ENCODE measurements at regions not wholly inside any gene's neighbourhood (a gene's known extent, or its start where the extent isn't known, plus 50 kb on each side); places are given as distances from the start of the nearest gene placed in this dataset.

DNA sequence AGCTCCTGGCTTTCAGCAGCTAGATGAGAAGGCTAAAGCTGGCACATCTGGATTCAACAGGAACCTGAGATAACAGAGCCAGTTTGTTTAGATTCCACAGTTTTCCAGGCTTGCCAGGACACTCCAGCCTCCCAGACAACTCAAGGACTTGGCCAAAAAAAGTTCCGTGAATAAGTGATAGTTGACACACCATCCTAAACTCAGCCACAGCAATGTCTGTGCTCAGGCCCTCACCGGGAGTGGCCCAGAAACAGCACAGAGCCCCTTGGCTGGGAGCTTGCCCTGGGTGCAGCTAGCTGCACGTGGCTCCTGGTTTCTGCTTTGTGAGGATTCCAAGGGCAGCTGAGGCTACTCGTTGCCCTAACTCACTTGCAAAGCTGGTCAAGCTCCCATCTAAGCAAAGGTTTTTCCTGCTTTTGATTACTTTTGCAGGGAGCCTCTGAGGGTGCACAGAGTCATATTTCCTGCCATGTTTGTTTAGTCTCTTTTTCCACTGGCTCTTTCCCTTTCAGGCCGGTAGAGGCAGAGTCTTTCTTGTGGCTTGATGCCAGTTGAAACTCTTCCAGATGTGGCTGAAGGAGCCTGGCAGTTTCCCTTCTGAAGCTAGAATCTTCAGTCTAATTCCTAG, 118.3 kb upstream of the ECI2 start:
- no peaks in the 10 kb centered on the region for H3K9me1 ChIP-seq (ENCODE audit: control insufficient read depth, insufficient read depth, low read length)
- 5% methylated on average over 5 of the region's 5 CpGs for WGBS (ENCODE audit: insufficient coverage, low coverage, missing lambda C conversion rate)
- peaks cover 5% of the 10 kb centered on the region; the same call in 1 of the 2 replicates for H4K20me1 ChIP-seq (replicated peaks; ENCODE audit: control insufficient read depth, insufficient read depth, low read length)
- BruUV-seq (replicated peaks), result no TSS peak
- H3K4me3 ChIP-seq, result no peak overlapping the region
- no peak overlapping the region for H3K27ac ChIP-seq (ENCODE audit: extremely low read depth, low read depth, low read length)
- H2AFZ ChIP-seq (ENCODE audit: low read depth, low read length), result no peak overlapping the region
- ChIA-PET POLR2A (interaction anchor here (0.6 kb wide), 1 partner anchor 359 kb away, joined by 4 read pairs; no protein-coding TSS in a partner anchor), CTCF (ENCODE audit: low intra/inter-chr PET ratio) (no interaction called here)
- ATAC-seq (peak; percentile 74; the same call in 2 of the 3 replicates), DNase-seq (ENCODE audit: extremely low read depth in 1 of 4, low spot score in 3 of 4) (peak in 1 of 4 experiments; percentile 24), FAIRE-seq (no peak)
- H3K4me2 ChIP-seq (ENCODE audit: insufficient read depth, low read length), result no peak overlapping the region
- H3K27me3 ChIP-seq (ENCODE audit: control insufficient read depth in 2 of 2, insufficient read depth in 2 of 2, low read length in 2 of 2), result peaks cover 4 to 25% of the 10 kb centered on the region in 2 experiments; a peak in 3 of 5 replicates
- intact Hi-C loops (cut with micrococcal nuclease), result no loop called here
- H3K36me3 ChIP-seq (ENCODE audit: control insufficient read depth, insufficient read depth, low read length), result no peaks in the 10 kb centered on the region
- peaks cover 5 to 11% of the 10 kb centered on the region in 2 experiments; a peak in 3 of 5 replicates for H3K4me1 ChIP-seq (replicated peaks in 1 of 2; ENCODE audit: control insufficient read depth in 2 of 2, insufficient read depth in 2 of 2, low read length in 2 of 2)
- in situ Hi-C loops (cut with MboI), result no loop called here
- H3K9me3 ChIP-seq (replicated peaks; ENCODE audit: control insufficient read depth, insufficient read depth, low read depth, low read length), result no peaks in the 10 kb centered on the region
- H3K9ac ChIP-seq (ENCODE audit: insufficient read depth in 1 of 2, low read depth in 2 of 2, low read length in 2 of 2), result no peak overlapping the region
- H3K79me2 ChIP-seq (ENCODE audit: control insufficient read depth, insufficient read depth, low read length), result no peaks in the 10 kb centered on the region
- TF ChIP-seq, protein P1, sequence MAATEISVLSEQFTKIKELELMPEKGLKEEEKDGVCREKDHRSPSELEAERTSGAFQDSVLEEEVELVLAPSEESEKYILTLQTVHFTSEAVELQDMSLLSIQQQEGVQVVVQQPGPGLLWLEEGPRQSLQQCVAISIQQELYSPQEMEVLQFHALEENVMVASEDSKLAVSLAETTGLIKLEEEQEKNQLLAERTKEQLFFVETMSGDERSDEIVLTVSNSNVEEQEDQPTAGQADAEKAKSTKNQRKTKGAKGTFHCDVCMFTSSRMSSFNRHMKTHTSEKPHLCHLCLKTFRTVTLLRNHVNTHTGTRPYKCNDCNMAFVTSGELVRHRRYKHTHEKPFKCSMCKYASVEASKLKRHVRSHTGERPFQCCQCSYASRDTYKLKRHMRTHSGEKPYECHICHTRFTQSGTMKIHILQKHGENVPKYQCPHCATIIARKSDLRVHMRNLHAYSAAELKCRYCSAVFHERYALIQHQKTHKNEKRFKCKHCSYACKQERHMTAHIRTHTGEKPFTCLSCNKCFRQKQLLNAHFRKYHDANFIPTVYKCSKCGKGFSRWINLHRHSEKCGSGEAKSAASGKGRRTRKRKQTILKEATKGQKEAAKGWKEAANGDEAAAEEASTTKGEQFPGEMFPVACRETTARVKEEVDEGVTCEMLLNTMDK (IDR thresholded peaks at IDR 0.05; ENCODE audit: borderline replicate concordance, insufficient read depth, low read depth, low read length, poor library complexity, severe bottlenecking), result peak; percentile 27
- TF ChIP-seq MEF2D (tag; conservative IDR thresholded peaks at IDR 0.05; ENCODE audit: low read depth) (no peak), E2F3 (CRISPR knock-in tag; IDR thresholded peaks at IDR 0.05) (no peak), PRMT5 (CRISPR knock-in tag; IDR thresholded peaks at IDR 0.05) (no peak), FOXP1 (CRISPR knock-in tag; IDR thresholded peaks at IDR 0.05) (no peak), NR1H2 (CRISPR knock-in tag; IDR thresholded peaks at IDR 0.05) (no peak), HDAC3 (IDR thresholded peaks at IDR 0.05; ENCODE audit: borderline replicate concordance, partially characterized antibody) (no peak), MYC (IDR thresholded peaks at IDR 0.05; ENCODE audit: low read depth, low read length) (no peak), MYC (CRISPR knock-in tag; IDR thresholded peaks at IDR 0.05; ENCODE audit: borderline replicate concordance, low read depth) (no peak), RAD21 (CRISPR knock-in tag; conservative IDR thresholded peaks at IDR 0.05 in 1 of 2, IDR thresholded peaks at IDR 0.05 in 1 of 2) (0 out of 4 replicates have a peak, but pooled peaks of 1 of the 2 experiments have one; percentile 5), SMAD1 (IDR thresholded peaks at IDR 0.05; ENCODE audit: low read depth, low read length, partially characterized antibody) (peak; percentile 66), NFIC (IDR thresholded peaks at IDR 0.05) (peak; percentile 91), OTX1 (CRISPR knock-in tag; IDR thresholded peaks at IDR 0.05) (no peak), FOXA3 (CRISPR knock-in tag; conservative IDR thresholded peaks at IDR 0.05 in 1 of 2, IDR thresholded peaks at IDR 0.05 in 1 of 2) (peak in 1 of 2 experiments; percentile 39; a peak in 1 of 4 replicates), CBFA2T2 (conservative IDR thresholded peaks at IDR 0.05) (no peak)
- TF ChIP-seq, protein P2, sequence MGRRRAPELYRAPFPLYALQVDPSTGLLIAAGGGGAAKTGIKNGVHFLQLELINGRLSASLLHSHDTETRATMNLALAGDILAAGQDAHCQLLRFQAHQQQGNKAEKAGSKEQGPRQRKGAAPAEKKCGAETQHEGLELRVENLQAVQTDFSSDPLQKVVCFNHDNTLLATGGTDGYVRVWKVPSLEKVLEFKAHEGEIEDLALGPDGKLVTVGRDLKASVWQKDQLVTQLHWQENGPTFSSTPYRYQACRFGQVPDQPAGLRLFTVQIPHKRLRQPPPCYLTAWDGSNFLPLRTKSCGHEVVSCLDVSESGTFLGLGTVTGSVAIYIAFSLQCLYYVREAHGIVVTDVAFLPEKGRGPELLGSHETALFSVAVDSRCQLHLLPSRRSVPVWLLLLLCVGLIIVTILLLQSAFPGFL (CRISPR knock-in tag; IDR thresholded peaks at IDR 0.05), result no peak
- TF ChIP-seq, protein P3, sequence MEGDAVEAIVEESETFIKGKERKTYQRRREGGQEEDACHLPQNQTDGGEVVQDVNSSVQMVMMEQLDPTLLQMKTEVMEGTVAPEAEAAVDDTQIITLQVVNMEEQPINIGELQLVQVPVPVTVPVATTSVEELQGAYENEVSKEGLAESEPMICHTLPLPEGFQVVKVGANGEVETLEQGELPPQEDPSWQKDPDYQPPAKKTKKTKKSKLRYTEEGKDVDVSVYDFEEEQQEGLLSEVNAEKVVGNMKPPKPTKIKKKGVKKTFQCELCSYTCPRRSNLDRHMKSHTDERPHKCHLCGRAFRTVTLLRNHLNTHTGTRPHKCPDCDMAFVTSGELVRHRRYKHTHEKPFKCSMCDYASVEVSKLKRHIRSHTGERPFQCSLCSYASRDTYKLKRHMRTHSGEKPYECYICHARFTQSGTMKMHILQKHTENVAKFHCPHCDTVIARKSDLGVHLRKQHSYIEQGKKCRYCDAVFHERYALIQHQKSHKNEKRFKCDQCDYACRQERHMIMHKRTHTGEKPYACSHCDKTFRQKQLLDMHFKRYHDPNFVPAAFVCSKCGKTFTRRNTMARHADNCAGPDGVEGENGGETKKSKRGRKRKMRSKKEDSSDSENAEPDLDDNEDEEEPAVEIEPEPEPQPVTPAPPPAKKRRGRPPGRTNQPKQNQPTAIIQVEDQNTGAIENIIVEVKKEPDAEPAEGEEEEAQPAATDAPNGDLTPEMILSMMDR (IDR thresholded peaks at IDR 0.05 in 2 of 3, conservative IDR thresholded peaks at IDR 0.05 in 1 of 3; ENCODE audit: insufficient read depth in 2 of 3, low read depth in 1 of 3, low read length in 3 of 3), result peak; percentile 29 to 59 (median 43); a peak in 4 of 6 replicates

Measured in K562 (cell line).